H1 (cell line): ENCODE measurements at regions not wholly inside any gene's neighbourhood (a gene's known extent, or its start where the extent isn't known, plus 50 kb on each side); places are given as distances from the start of the nearest gene placed in this dataset.

Experiments
- CTCF ChIA-PET: fragments of 300-600 bp; sonication (Branson Sonifier 250); formaldehyde crosslinking; loops from one replicate; lab custom pipeline; 2021; ENCODE audit not compliant: partially characterized antibody; lab: Charles Lee
- POLR2A ChIA-PET: fragments of 300-600 bp; sonication (Branson Sonifier 250); formaldehyde crosslinking; loops from one replicate; lab custom pipeline; 2021; ENCODE audit warnings: inconsistent platforms; ENCODE audit not compliant: partially characterized antibody; lab: Charles Lee
- DNase-seq, 2 experiments: peaks; one replicate each; pipeline versions ENCODE4 v3.0.0 to v3.0.0-alpha.2; 2010 to 2022; ENCODE audit warnings: low spot score in 2 of 2, low read depth in 1 of 2, mixed read lengths in 1 of 2
- FAIRE-seq: peaks from 2 replicates; lab custom pipeline; 2011; peaks lifted over from hg19 to GRCh38; lab: Jason Lieb, UNC
- H2AFZ ChIP-seq: 2 replicates; pipeline ENCODE4 v1.8.1; 2012; ENCODE audit warnings: low read length, inconsistent platforms
- H2AK5ac ChIP-seq: 2 replicates; pipeline ENCODE4 v1.6.1; 2013; ENCODE audit warnings: low read depth, low read length
- H2BK120ac ChIP-seq: replicated peaks from 2 replicates; pipeline ENCODE3; 2013; ENCODE audit warnings: low read depth, low read length, inconsistent platforms
- H2BK12ac ChIP-seq: 2 replicates; pipeline ENCODE4 v1.6.1; 2013; ENCODE audit warnings: low read depth, low read length
- H2BK15ac ChIP-seq: 2 replicates; pipeline ENCODE4 v1.6.1; 2013; ENCODE audit warnings: low read length
- H2BK20ac ChIP-seq: 2 replicates; pipeline ENCODE4 v1.6.1; 2013; ENCODE audit warnings: low read length
- H2BK5ac ChIP-seq: 2 replicates; pipeline ENCODE4 v1.6.1; 2013; ENCODE audit warnings: low read depth, low read length
- H3K14ac ChIP-seq: 2 replicates; pipeline ENCODE4 v1.6.1; 2013; ENCODE audit warnings: inconsistent platforms; ENCODE audit not compliant: insufficient read length
- H3K18ac ChIP-seq: 2 replicates; pipeline ENCODE4 v1.6.1; 2013; ENCODE audit warnings: low read length; ENCODE audit errors: extremely low read depth
- H3K23ac ChIP-seq: 2 replicates; pipeline ENCODE4 v1.6.1; 2013; ENCODE audit warnings: inconsistent platforms; ENCODE audit not compliant: insufficient read length
- H3K23me2 ChIP-seq: 2 replicates; pipeline ENCODE4 v1.6.1; 2013; ENCODE audit warnings: low read depth, low read length
- H3K27ac ChIP-seq: 2 replicates; pipeline ENCODE4 v1.6.1; 2011; ENCODE audit warnings: low read depth, low read length, inconsistent platforms
- H3K27me3 ChIP-seq, 4 experiments: replicated peaks in 1 of 4; 1 replicate in 1 of 4; 2 replicates in 3 of 4; pipeline versions ENCODE4 v1.6.1 to v1.8.1; 2011 to 2013; ENCODE audit warnings: low read length in 3 of 4, mild to moderate bottlenecking in 3 of 4, inconsistent platforms in 2 of 4, mixed read lengths in 2 of 4, moderate library complexity in 1 of 4; ENCODE audit not compliant: control insufficient read depth in 3 of 4, insufficient read depth in 3 of 4; ENCODE audit errors: extremely low read depth in 1 of 4
- H3K36me3 ChIP-seq, 4 experiments: 2 replicates each; pipeline versions ENCODE4 v1.6.1 to v1.8.1; 2011 to 2013; ENCODE audit warnings: mild to moderate bottlenecking in 4 of 4, low read length in 3 of 4, moderate library complexity in 2 of 4, control low read depth in 1 of 4, inconsistent platforms in 1 of 4; ENCODE audit not compliant: insufficient read depth in 4 of 4, control insufficient read depth in 2 of 4
- H3K4ac ChIP-seq: replicated peaks from 2 replicates; pipeline ENCODE3; 2013; ENCODE audit warnings: low read length, low read depth, mixed read lengths, inconsistent platforms; ENCODE audit not compliant: insufficient read length
- H3K4me1 ChIP-seq, 4 experiments: replicated peaks in 1 of 4; 1 replicate in 1 of 4; 2 replicates in 3 of 4; pipeline versions ENCODE4 v1.6.1 to v1.8.1; 2011 to 2013; ENCODE audit warnings: low read length in 3 of 4, inconsistent platforms in 2 of 4, mixed read lengths in 1 of 4; ENCODE audit not compliant: insufficient read depth in 4 of 4, control insufficient read depth in 3 of 4
- H3K4me2 ChIP-seq, 2 experiments: 2 replicates each; pipeline versions ENCODE4 v1.6.1 to v1.8.1; 2011 to 2013; ENCODE audit warnings: low read depth in 2 of 2, low read length in 2 of 2, control low read depth in 1 of 2, inconsistent platforms in 1 of 2, mild to moderate bottlenecking in 1 of 2; ENCODE audit not compliant: insufficient read depth in 1 of 2
- H3K4me3 ChIP-seq, 4 experiments: fragments of 200-600, 300-600 bp in 1 of 4; sonication (generic), shearing (Covaris generic), sonication (Bioruptor Twin) in 1 of 4; 2 replicates each; pipeline versions ENCODE4 v1.5.1 to v1.8.1; 2011 to 2016; ENCODE audit warnings: low read length in 4 of 4, low read depth in 3 of 4, control low read depth in 2 of 4, inconsistent platforms in 2 of 4, mild to moderate bottlenecking in 2 of 4, mixed read lengths in 1 of 4, moderate library complexity in 1 of 4; ENCODE audit not compliant: insufficient read depth in 2 of 4; ENCODE audit errors: extremely low read depth in 1 of 4
- H3K56ac ChIP-seq: replicated peaks from 2 replicates; pipeline ENCODE3; 2013; ENCODE audit warnings: low read depth, mild to moderate bottlenecking, mixed read lengths, low read length, inconsistent platforms; ENCODE audit not compliant: insufficient read length
- H3K79me1 ChIP-seq: 2 replicates; pipeline ENCODE4 v1.6.1; 2013; ENCODE audit warnings: low read depth, low read length, control low read depth
- H3K79me2 ChIP-seq, 2 experiments: 2 replicates each; pipeline versions ENCODE4 v1.6.1 to v1.8.1; 2012 to 2013; ENCODE audit warnings: low read length in 2 of 2, mild to moderate bottlenecking in 2 of 2, inconsistent platforms in 1 of 2; ENCODE audit not compliant: insufficient read depth in 2 of 2, control insufficient read depth in 1 of 2
- H3K9ac ChIP-seq, 4 experiments: replicated peaks in 1 of 4; 1 replicate in 1 of 4; 2 replicates in 3 of 4; pipeline versions ENCODE4 v1.6.1 to v1.8.1; 2011 to 2013; ENCODE audit warnings: low read depth in 3 of 4, low read length in 3 of 4, control low read depth in 2 of 4, mild to moderate bottlenecking in 2 of 4, moderate library complexity in 2 of 4, inconsistent platforms in 1 of 4; ENCODE audit errors: extremely low read depth in 1 of 4
- H3K9me3 ChIP-seq, 2 experiments: 2 replicates each; pipeline versions ENCODE4 v1.6.1 to v1.8.1; 2012 to 2013; ENCODE audit warnings: mild to moderate bottlenecking in 2 of 2, moderate library complexity in 2 of 2, control low read depth in 1 of 2, inconsistent platforms in 1 of 2, low read depth in 1 of 2, low read length in 1 of 2, mixed read lengths in 1 of 2; ENCODE audit not compliant: insufficient read depth in 2 of 2
- H4K20me1 ChIP-seq, 2 experiments: replicated peaks in 1 of 2; 2 replicates each; pipeline versions ENCODE3 to v1.8.1; 2011 to 2013; ENCODE audit warnings: inconsistent platforms in 2 of 2, low read length in 2 of 2, mild to moderate bottlenecking in 1 of 2; ENCODE audit not compliant: insufficient read depth in 2 of 2, control insufficient read depth in 1 of 2
- H4K5ac ChIP-seq: 2 replicates; pipeline ENCODE4 v1.6.1; 2013; ENCODE audit warnings: low read length, low read depth, mixed read lengths, inconsistent platforms; ENCODE audit not compliant: insufficient read length
- H4K8ac ChIP-seq: 2 replicates; pipeline ENCODE4 v1.8.0; 2013; ENCODE audit warnings: mild to moderate bottlenecking, moderate library complexity, low read length, inconsistent platforms; ENCODE audit not compliant: insufficient read depth; ENCODE audit errors: extremely low read depth
- H4K91ac ChIP-seq: replicated peaks from 2 replicates; pipeline ENCODE3; 2013; ENCODE audit warnings: low read length, mixed read lengths, inconsistent platforms; ENCODE audit not compliant: insufficient read length
- ASH2L ChIP-seq: fragments of 200-600, 300-600 bp; sonication (generic); IDR thresholded peaks from one replicate; pipeline ENCODE4 v1.7.1; 2017; ENCODE audit warnings: low read length
- CBX8 ChIP-seq: fragments of 300-800, 300-1000 bp; sonication (generic); IDR thresholded peaks from 2 replicates; pipeline ENCODE4 v1.7.1; 2016; ENCODE audit warnings: low read depth, low read length, borderline replicate concordance
- E2F6 ChIP-seq: IDR thresholded peaks from 2 replicates; pipeline ENCODE4 v1.6.1; 2012; ENCODE audit warnings: inconsistent platforms
- FOSL1 ChIP-seq: IDR thresholded peaks from 2 replicates; pipeline ENCODE4 v1.6.1; 2011; ENCODE audit warnings: mild to moderate bottlenecking, low read depth, low read length, moderate library complexity; ENCODE audit not compliant: insufficient read depth
- GTF2F1 ChIP-seq: IDR thresholded peaks from 2 replicates; pipeline ENCODE4 v1.6.1; 2012; ENCODE audit warnings: low read depth, low read length, improper control_type of control experiment, borderline replicate concordance
- JUN ChIP-seq: IDR thresholded peaks from 2 replicates; pipeline ENCODE4 v1.6.1; 2011; ENCODE audit warnings: low read depth, mild to moderate bottlenecking, improper control_type of control experiment, low read length
- KDM4A ChIP-seq: IDR thresholded peaks from one replicate; pipeline ENCODE4 v1.7.1; 2012; ENCODE audit warnings: low read depth, mild to moderate bottlenecking, moderate library complexity, low read length, inconsistent platforms; ENCODE audit not compliant: severe bottlenecking
- POLR2A ChIP-seq, 2 experiments: IDR thresholded peaks; 1 replicate in 1 of 2; 2 replicates in 1 of 2; pipeline ENCODE4 v1.6.1; 2011; ENCODE audit warnings: low read depth in 2 of 2, low read length in 2 of 2, mild to moderate bottlenecking in 2 of 2; ENCODE audit errors: control extremely low read depth in 1 of 2
- RBBP5 ChIP-seq: IDR thresholded peaks from 2 replicates; pipeline ENCODE4 v1.7.1; 2012; ENCODE audit warnings: low read depth, mild to moderate bottlenecking, inconsistent platforms, low read length, moderate library complexity, borderline replicate concordance
- RXRA ChIP-seq: IDR thresholded peaks from 2 replicates; pipeline ENCODE4 v1.6.1; 2011; ENCODE audit warnings: low read depth, mild to moderate bottlenecking, low read length, moderate library complexity; ENCODE audit not compliant: insufficient read depth
- SP1 ChIP-seq: IDR thresholded peaks from 2 replicates; pipeline ENCODE4 v1.6.1; 2011; ENCODE audit warnings: low read depth, low read length
- ZNF274 ChIP-seq: IDR thresholded peaks from 2 replicates; pipeline ENCODE4 v1.7.0; 2012; ENCODE audit warnings: low read length, borderline replicate concordance; ENCODE audit errors: extremely low read depth
- WGBS, 2 experiments: shearing (Covaris generic) in 1 of 2; methylation state at CpG; one replicate each; pipeline versions ENCODE4 v1.1.6 to v1.1.7; 2013 to 2015; ENCODE audit warnings: low lambda C conversion rate in 2 of 2, mixed read lengths in 2 of 2, inconsistent platforms in 1 of 2, low coverage in 1 of 2, missing lambda C conversion rate in 1 of 2; ENCODE audit not compliant: insufficient replicate concordance in 2 of 2, insufficient coverage in 1 of 2, insufficient read length in 1 of 2; ENCODE audit errors: extremely low coverage in 1 of 2, missing lambda C conversion rate in 1 of 2; 5-methylcytosine and 5-hydroxymethylcytosine counted together

DNA sequence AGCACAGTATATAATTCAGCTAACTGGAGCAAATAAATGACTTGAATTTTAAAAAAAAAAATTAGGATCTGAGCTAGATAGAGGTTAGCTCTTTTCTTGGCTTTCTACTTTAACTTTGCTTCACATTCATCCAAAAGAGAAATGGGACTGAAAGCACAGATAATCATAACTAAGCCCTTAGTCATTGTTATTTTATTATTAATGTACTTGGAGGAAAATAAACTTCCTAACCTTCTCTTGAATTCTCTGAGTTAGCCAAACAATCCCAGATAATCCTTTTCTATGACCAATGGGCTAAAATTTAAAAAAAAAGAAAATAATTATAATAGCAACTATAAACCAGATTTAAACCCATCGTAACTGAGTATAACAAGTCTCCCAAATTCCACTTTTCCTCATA lies 57.6 kb upstream of the RASA1 start:
- no peak overlapping the region for H2BK12ac ChIP-seq
- H3K79me1 ChIP-seq, result no peaks in the 10 kb centered on the region
- WGBS, 2 experiments, result 75% methylated on average over 1 of the region's 1 CpG; no CpG with 5 or more reads in 1 of the 2 experiments
- H4K8ac ChIP-seq, result no peak overlapping the region
- H4K5ac ChIP-seq, result no peak overlapping the region
- no peaks in the 10 kb centered on the region for H3K9me3 ChIP-seq
- H3K36me3 ChIP-seq, result no peaks in the 10 kb centered on the region
- H3K56ac ChIP-seq, result no peak overlapping the region
- H3K4me1 ChIP-seq, result no peaks in the 10 kb centered on the region
- H3K14ac ChIP-seq, result no peak overlapping the region
- H3K27me3 ChIP-seq, result no peaks in the 10 kb centered on the region
- no peak overlapping the region for H3K4me2 ChIP-seq
- no peak overlapping the region for H3K27ac ChIP-seq
- no peak overlapping the region for H2AFZ ChIP-seq
- POLR2A ChIA-PET, result no interaction called here
- H2BK20ac ChIP-seq, result no peak overlapping the region
- no peaks in the 10 kb centered on the region for H3K23me2 ChIP-seq
- H4K91ac ChIP-seq, result no peak overlapping the region
- H3K18ac ChIP-seq, result no peak overlapping the region
- no peak overlapping the region for H3K23ac ChIP-seq
- H3K79me2 ChIP-seq, result no peaks in the 10 kb centered on the region
- H3K4ac ChIP-seq, result no peak overlapping the region
- DNase-seq (no peak), FAIRE-seq (no peak)
- H3K9ac ChIP-seq, result no peak overlapping the region
- H2BK15ac ChIP-seq, result no peak overlapping the region
- H2BK5ac ChIP-seq, result no peak overlapping the region
- no peak overlapping the region for H2AK5ac ChIP-seq
- H4K20me1 ChIP-seq, result no peaks in the 10 kb centered on the region
- CTCF ChIA-PET, result no interaction called here
- H3K4me3 ChIP-seq, result no peak overlapping the region
- TF ChIP-seq CBX8 (no peak), POLR2A (IDR thresholded peaks at IDR 0.05; ENCODE audit: control extremely low read depth in 1 of 2, low read depth in 2 of 2, low read length in 2 of 2) (no peak), KDM4A (no peak), RBBP5 (no peak), JUN (no peak), GTF2F1 (no peak), SP1 (no peak), FOSL1 (no peak), E2F6 (no peak), ASH2L (no peak), RXRA (no peak), ZNF274 (no peak)
- TF ChIP-seq, all 59 proteins: peak for 0
- no peak overlapping the region for H2BK120ac ChIP-seq
